ENCODE measurements at regions not wholly inside any gene's neighbourhood (a gene's known extent, or its start where the extent isn't known, plus 50 kb on each side); places are given as distances from the start of the nearest gene placed in this dataset.

- TF ChIP-seq POLR2AphosphoS5 (IDR thresholded peaks at IDR 0.05; ENCODE audit: insufficient read depth, low read depth, low read length) (no peak), CTCF (IDR thresholded peaks at IDR 0.05; ENCODE audit: extremely low read depth in 1 of 2, insufficient read depth in 1 of 2, low read depth in 1 of 2, low read length in 2 of 2) (no peak), POLR2A (IDR thresholded peaks at IDR 0.05; ENCODE audit: low read depth, low read length) (no peak), MAX (IDR thresholded peaks at IDR 0.05; ENCODE audit: insufficient read depth, insufficient read length) (no peak), FOS (IDR thresholded peaks at IDR 0.05; ENCODE audit: borderline replicate concordance, insufficient read depth, low read length) (no peak), MYC (IDR thresholded peaks at IDR 0.05; ENCODE audit: low read depth, low read length) (no peak), EZH2 (IDR thresholded peaks at IDR 0.05; ENCODE audit: borderline replicate concordance, low read depth, low read length, severe bottlenecking) (no peak), GATA2 (IDR thresholded peaks at IDR 0.05; ENCODE audit: insufficient read depth, insufficient read length, low read depth, low read length) (no peak)
Observed at GRCh38 chr13:65143920-65144319, 2086.2 kb downstream of the PCDH9 start.

All from endothelial cell of umbilical vein (primary cell).